NCI-H2227 (cell line): ENCODE measurements at regions not wholly inside any gene's neighbourhood (a gene's known extent, or its start where the extent isn't known, plus 50 kb on each side); places are given as distances from the start of the nearest gene placed in this dataset.

Experiments used
- DNase-seq: peaks from one replicate; lab custom pipeline; 2025; ENCODE audit not compliant: unreplicated experiment; lab: John Stamatoyannopoulos, UW

DNA sequence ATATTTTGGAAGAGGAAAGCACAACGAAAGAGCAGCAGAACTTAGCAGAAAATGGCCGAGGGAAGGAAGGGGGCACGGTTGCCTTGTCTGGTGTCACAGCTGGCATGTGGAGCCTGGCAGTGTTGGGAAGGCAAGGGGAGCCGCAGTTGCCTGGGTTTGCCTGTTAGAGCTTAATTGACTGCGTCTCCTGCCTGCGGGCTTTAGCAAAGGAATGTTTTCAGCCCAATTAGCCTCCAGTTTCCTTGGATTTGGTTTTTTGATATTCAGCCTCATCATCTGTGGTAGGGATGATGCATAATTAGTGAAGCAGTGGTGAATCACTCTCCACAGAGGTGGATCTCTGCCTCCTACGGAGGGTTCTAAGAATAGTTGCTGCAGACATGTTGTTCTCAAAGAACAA is 832.6 kb downstream of the QKI start:
- no peak for DNase-seq

DNA sequence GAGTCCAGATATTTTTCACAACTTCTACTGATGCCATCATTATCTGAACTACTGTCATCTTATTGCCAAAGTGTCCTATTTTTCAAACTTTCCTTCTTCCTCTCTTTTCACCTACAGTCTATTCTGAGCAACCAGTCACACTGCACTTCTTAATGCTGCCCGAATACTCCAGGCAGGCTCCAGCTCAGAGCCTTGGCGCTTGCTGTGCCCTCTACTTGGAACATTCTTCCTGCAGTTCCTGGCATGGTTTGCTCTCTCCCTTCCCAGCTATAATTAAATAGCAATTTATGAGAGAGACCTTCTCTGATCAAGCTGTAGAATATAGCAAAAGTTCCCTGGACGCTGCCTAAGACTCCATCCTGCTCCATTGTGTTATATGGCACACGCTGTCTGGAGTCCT is 831.6 kb downstream of the QKI start:
- no peak for DNase-seq

DNA sequence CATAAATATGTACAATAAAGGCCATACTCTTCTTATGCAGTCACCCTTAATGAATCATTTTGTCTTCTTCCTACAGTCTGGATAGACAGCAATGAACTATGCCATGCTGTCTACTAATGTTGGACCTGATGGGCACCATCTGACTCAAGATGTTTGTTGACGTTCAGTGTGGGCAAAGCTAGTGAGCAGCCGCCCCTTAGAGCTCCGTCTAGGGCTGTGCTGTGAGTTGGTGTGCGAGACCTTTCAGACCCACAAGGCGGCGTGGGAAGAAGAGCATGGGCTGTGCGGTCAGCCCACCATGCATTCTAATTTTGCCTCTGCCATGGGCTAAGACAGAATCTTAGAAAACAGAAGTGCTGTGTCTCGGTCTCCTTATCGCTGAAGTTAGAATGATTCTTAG is 829.4 kb downstream of the QKI start:
- DNase-seq = no peak

DNA sequence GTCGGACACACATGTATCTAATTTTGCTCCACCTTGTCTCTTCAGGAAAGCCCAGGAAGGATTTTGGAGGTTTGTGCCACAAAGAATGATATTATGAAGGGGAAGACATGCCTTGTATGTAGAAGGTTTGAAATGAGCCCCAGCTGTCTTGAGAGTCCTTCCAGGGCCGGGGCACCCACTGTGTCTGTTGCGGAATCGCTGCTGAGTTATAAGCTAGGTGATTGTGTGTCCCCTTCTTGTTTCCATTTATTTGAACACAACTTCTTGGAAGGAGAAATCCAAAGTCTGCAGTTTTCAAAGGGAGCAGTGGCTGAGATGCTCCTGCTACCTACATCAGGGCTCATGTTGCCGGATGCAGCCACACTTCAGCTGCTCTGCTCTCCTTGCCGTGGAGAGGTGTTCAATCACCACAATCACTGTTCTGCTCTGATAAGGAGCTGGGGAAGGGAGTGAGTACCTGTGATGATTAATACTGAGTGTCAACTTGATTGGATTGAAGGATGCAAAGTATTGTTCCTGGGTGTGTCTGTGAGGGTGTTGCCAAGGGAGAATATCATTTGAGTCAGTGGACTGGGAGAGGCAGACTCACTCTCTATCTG is 828.6 kb downstream of the QKI start:
- DNase-seq = no peak

DNA sequence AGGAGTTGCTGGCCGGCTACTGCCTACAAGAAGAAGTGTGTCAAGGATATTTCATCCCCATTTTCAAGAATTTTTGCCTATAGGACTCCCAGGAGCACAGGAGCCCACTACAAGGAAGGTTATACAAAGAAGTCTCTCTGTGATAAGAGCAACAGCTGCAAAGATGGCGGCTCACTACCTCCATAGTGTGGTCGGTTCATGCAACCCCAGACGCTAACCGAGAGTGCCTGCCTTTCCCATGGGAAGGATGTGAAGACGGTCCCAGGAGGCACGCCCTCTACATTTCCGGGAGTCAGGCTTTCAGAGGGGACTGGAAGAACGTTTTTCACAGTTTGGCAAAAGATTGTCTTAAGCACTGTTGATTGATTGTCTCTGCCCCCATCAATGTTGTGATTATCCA is 816.3 kb downstream of the QKI start:
- no peak for DNase-seq

DNA sequence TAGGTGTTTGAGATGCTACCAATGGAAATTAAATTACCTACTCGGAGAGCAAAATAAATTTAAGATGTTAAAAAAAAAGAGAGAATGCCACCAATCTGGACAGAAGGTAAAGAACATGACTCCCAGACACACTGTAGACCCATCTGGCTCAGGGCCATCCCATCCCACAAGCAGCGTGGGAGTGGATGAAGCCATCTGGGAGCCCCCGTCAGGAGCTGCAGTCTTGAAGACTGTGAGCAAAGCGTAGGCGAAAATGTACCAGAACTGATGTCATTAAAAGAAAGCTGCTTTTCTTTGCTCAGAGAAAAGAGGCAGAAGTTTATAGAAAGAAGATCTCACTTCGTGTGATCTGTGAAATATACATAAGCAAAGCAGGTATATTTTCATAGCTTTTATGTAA is 815.7 kb downstream of the QKI start:
- DNase-seq = no peak

DNA sequence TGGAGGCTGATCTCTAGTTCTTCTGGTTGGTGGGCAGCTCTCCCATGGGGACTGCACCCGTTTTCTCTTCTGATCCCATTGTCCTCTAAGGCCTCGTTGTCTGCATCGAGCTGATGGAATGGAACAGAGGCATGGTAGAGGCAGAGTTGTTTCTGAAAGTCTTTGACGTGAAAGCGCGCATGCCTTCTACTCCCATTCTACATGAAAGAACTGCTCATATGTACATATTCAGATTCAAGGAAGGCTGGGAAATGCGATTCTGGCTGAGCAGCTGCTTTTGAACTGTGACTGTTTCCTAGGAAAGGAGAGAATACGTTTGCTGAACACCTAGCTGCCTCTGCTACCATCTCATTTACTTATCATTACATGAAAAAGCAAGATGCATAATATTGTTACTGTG is 815.2 kb downstream of the QKI start:
- no peak for DNase-seq

DNA sequence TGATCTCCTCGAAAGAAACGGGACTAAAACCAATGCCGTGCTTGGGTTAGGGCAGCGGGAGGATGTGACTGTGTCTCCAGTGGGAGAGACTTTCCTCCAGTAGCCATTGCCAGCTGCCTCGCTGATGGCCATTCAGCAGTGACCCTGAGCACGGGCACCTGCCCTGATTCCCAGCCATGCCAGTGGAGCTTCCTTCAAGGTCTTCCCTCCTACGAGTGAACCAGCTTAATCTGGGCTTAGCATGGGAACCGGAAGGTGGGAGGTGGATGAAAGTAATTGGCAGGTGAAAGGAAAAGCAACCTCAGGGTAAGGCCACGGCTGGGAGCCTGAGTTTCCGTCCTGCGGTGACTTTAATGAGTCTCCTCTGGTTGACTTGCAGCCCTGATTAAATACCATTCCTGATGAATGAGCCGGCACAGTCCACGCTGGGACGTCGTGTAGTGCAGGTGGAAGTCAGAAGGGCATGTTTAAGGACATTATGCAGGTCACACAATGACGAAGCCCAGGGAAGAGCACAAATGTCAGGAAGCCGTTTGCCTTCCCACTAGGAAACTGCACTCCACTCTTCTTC is 813.5 kb downstream of the QKI start:
- no peak for DNase-seq

DNA sequence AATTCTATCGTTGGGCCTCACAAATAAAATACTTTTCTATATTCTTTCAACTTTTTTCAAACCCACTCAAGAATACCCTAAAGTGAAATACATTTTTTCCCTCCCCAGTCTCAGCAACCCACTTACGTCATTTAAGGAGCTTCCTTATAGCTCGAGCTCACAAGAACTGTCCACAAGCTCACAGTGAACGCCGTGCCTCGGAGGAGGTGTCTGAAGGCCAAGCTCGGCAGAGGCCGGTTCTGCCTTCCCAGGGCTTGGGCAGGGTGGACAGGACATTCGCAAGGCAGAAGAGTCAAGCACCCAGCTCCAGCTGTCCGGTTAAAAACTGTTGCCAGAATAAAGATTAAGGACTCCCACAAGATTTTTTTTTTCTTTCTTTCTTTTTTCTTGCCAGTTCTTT is 802.3 kb downstream of the QKI start:
- no peak for DNase-seq

DNA sequence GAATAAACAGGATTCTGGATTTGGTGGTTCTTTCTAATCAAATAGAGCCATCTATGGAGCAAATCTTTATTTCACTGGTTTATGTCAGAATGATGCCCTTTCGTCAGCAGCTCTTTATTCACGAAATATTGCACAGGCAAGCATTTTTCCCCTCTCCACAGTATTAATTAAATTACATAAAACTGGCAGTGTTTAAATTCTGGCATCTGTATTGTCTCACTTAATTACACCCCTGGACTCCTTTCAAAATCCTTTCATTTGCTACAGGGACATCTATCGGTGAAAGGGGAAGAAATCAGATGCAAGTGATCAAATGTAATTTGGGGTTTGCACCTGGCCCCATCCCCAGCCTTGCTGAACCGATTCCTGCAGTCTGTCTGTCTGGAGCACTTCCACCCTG is 801.9 kb downstream of the QKI start:
- DNase-seq = no peak

DNA sequence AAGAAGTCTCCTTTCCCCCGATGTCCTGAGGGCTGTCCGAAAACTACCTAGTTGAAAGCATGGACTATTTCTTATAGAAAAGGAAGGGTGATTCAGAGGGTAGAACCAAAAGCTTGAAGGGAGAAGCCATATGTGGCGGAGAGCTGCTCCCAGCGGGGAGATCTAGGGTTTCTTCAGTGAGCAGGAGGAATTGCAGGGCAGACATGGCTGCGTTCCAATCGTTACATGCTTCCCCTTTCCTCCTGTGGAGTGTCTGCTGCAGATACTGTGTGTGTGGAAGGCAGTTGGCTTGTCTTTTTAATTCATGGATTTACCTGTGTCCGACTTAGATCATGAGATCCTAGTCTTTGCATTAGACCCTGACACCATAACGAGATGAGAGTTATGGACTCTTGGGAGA is 799.5 kb downstream of the QKI start:
- DNase-seq = no peak

DNA sequence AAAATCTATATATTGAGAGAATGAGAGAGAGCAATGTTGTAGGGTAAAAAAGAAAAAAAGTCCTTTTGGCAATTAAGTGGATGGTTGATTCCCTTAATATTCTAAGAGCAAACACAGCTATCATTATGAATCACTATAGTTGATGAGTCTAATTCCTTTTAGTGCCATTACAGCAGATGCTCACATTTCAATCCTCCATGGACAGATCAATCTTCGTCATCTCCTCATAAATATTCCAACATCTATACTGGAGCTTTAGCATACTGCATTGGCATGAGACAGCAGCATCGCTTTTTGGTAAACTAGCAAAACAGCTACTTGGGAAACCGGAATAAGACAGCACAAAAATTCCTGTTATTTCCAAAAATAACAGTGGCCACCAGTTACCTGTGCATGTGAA is 796.7 kb downstream of the QKI start:
- no peak for DNase-seq

DNA sequence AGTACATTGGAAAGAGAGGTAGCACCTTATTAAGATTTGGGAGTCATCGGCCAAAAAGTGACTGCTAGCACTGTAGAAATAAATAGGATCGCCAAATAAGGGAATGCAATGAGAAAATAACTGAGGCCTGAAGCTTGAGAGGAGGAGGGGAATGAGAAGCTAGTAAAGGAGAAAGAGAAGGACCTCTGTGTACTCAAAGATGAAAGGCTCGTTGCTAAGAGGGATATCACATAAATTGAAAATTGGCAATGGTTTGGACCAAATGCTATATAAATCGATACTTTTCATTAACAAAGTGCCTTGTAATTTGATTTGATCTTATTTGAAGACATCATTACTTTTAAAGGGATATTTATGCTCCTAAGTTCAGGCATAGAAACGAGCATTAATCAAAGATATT is 796.3 kb downstream of the QKI start:
- DNase-seq = no peak

DNA sequence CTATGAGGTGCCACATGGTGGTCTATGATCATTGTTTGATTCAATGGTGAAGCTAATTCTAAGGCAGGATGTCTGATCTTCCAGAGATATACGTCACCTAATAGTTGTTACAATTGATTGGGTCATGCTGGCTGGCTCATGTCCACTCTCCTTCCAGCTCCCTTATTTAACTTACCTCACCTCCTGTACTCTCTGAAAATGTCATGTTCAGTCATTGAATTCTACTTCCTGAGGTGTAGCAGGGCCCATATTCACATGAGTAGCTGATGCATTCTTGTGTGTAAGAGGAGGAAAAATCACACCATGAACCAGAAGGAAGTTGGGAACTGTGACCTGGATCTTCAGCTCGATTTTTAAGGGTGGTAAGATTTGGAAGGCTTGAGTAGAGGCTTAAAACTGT is 795.8 kb downstream of the QKI start:
- DNase-seq = no peak

DNA sequence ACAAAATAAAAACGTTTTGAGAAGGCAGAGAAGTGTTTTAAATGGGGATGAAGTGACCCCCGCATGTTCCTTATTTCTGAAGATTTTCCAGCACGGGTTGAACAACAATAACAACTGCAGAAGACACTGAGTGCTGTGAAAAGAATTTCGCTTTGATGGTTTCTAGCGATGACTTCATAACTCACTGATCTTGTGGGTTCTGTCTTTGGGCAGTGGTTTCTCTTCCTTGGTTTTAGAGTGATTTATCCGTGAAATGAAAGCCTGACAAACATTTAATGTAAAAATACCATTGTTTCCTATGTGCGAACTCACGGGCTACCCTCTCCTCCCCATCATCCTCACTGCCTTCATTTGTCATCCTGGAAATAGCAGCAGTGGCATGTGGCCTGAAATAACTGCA is 793.9 kb downstream of the QKI start:
- no peak for DNase-seq

DNA sequence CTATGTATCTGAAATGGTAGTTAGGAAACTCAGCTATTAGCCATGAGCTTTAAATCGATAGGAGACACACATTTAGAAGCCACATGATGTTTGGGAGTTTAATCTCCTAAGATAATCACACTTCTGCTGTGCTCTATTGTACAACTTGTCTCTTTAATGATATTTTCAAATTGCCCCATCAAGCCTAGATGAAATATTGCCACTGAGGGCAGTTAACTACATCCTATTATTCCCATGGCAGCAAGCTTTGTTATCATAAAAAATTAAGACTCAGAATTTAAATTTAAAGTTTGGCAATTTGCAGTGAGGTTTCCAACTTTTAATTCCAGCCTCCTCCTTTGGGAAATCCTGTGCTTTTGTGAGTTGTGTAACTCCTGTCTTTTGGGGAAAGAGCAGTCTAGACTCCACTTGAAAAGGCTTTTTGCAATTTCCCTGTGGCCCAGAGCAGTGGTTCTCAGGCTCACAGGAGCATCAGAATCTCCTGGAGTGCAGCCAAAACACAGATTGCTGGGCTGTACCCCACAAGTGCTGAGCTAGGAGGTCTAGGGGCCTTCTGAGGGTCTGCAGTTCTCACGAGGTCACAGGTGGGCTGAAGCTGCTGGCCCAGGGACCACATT is 792.4 kb downstream of the QKI start:
- no peak for DNase-seq

DNA sequence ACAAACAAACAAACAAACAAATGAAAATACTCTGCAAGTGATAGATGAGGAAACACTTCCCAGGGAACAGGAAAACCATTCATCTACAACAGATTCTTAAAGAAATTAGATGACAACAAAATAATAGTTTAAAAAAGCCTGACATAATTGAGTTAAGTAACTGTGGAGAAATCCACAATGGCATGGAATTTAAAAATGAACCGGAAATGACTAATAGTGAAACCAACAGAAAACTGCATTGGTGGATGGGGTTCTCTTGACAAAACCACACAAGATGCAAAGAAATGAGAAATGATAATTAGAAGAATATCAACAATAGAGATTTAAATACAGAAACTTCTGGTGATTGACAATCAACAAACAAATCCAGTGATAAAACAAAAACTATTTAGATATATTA is 785.6 kb downstream of the QKI start:
- no peak for DNase-seq

DNA sequence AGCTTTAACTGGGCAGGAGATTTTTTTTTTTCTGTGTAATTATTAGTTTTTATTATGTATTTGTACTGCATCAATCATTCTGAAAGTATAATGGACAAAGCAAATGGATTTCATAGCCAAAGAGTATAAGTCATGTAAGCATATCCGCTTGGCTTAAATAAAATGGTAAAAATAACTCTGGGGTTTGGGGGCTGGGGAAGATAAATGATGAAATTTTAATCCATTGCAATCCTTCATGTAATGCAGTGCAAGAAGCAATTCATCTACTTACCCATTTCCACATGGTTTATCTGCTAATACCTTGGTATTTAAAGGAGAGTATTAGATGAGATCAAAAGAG is 781.4 kb downstream of the QKI start:
- DNase-seq = no peak

DNA sequence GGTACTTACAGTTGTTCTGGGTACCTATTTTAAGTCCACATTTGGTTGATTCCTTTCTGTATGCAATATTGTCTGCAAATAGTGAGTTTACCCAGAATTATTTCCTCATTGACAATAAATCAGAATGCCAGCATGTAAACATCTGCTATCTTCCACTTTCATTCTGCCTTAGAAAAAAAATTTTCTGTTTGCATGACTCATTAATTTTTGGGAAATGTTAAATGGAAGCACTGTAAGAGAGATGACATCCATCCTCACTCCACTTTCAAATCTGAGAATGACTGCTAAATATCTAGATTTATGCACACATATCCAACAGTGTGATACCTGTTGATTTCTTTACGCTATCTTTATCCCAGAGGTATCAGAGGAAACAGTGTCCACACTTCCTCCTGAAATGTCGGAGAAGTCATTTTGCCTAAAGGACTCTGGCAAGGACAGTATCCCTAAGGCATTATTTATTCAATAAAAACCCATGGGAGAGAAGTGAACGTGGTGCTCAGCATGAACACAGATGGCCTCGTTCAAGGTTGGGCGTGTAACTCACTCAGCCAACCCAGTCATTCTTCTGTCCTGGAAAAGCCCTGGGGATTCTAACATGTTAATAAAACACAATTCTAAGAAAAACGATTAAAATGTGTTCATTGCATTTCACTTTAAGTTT is 780.9 kb downstream of the QKI start:
- no peak for DNase-seq

DNA sequence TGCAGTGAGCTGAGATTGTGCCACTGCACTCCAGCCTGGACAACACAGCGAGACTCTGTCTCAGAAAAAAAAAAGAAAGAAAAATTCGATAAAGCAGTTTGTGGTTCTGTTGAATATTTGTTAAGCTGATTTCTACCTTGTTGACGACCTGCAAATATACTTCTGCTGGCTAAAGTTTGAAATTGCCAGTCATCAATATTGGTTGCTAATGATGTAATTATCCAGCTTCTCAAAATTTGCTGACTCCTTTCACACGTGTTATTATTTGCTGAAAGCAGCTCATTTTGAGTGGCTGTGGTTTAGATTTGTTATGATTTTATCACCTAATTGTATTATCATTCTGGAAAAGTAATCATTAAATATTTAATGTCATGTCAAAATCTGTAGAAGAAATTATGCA is 774.3 kb downstream of the QKI start:
- no peak for DNase-seq

DNA sequence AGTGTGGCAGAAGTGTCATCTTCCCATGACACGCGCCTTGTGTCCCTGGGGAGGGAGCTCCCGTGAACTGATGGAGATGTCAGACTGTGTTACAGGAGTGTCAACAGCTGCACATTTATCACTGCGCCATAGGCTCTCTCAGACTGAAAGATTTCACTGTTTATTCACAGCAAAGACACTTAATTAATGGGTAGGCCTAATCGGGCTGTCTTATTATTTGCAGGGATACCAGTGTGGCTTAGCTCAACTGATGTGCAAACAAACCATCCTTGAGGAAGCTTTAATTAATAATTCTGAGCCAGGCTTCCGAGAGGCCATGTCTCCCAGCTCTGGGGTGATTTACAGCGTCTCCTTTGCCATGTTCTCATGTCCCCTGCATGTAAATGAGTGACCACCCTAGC is 771.0 kb downstream of the QKI start:
- DNase-seq = no peak

DNA sequence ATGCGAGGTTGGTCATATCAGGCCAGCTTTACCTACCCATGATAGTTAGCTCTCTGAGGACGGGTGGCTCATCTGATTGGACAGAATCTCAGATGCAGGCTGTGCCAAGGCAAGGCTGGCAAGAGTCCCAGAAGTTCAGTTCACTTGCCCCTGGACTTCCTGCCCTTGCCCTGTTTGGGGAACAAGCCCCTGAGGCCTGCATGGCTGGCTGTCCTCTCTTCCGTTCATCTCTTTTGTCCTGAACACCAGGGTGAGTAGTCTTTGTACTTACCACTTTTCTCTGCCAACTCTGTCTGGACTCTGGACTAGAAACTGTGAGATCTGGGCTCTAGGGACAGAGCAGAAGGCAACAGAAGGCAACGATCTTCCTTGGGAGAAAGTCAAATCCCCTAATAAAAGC is 769.9 kb downstream of the QKI start:
- DNase-seq = no peak
